ENCODE measurements at regions not wholly inside any gene's neighbourhood (a gene's known extent, or its start where the extent isn't known, plus 50 kb on each side); places are given as distances from the start of the nearest gene placed in this dataset.

GRCh38 chr5:126370796-126371718 lies 52.2 kb upstream of the GRAMD2B start (continued):
- TF ChIP-seq ARHGAP35 (CRISPR knock-in tag; IDR thresholded peaks at IDR 0.05; ENCODE audit: borderline replicate concordance) (0 out of 2 replicates have a peak, but pooled peaks have one; percentile 69), MNT (IDR thresholded peaks at IDR 0.05) (no peak), ZBTB46 (CRISPR knock-in tag; IDR thresholded peaks at IDR 0.05; ENCODE audit: borderline replicate concordance) (no peak), CAMTA2 (CRISPR knock-in tag; IDR thresholded peaks at IDR 0.05; ENCODE audit: borderline replicate concordance) (no peak), CHD4 (IDR thresholded peaks at IDR 0.05; ENCODE audit: borderline replicate concordance, low read length) (no peak), GMEB2 (CRISPR knock-in tag; IDR thresholded peaks at IDR 0.05; ENCODE audit: low read depth) (no peak), PCBP2 (optimal IDR thresholded peaks at IDR 0.05; ENCODE audit: low read depth, low read length, poor library complexity, severe bottlenecking) (no peak), NR2C2 (CRISPR knock-in tag; IDR thresholded peaks at IDR 0.05; ENCODE audit: borderline replicate concordance) (no peak), SKIL (CRISPR knock-in tag; IDR thresholded peaks at IDR 0.05; ENCODE audit: borderline replicate concordance) (no peak; the same call in 1 of the 2 replicates), ZSCAN20 (CRISPR knock-in tag; IDR thresholded peaks at IDR 0.05; ENCODE audit: borderline replicate concordance) (no peak), ETS1 (CRISPR knock-in tag; IDR thresholded peaks at IDR 0.05) (no peak), SALL1 (CRISPR knock-in tag; IDR thresholded peaks at IDR 0.05) (peak; percentile 74; the same call in 1 of the 2 replicates), GLMP (CRISPR knock-in tag; IDR thresholded peaks at IDR 0.05; ENCODE audit: borderline replicate concordance) (no peak)

All from HepG2 (cell line).